ENCODE measurements at regions not wholly inside any gene's neighbourhood (a gene's known extent, or its start where the extent isn't known, plus 50 kb on each side); places are given as distances from the start of the nearest gene placed in this dataset.

- TF ChIP-seq POLR2AphosphoS5 (IDR thresholded peaks at IDR 0.05) (no peak), EZH2 (IDR thresholded peaks at IDR 0.05; ENCODE audit: borderline replicate concordance, insufficient read depth, low read length, poor library complexity, severe bottlenecking) (no peak), RAD21 (conservative IDR thresholded peaks at IDR 0.05) (no peak)
- Histone ChIP-seq H3K27ac (ENCODE audit: low read length) (no peak overlapping the region), H3K9me2 (ENCODE audit: insufficient read depth, low read length) (no peaks in the 10 kb centered on the region)
Measured at GRCh38 chr2:16359961-16360360, 305.7 kb downstream of the CYRIA start.

GRCh38 chr2:16357188-16357587, 308.4 kb downstream of the CYRIA start:
- no peak overlapping the region for H3K27ac ChIP-seq (ENCODE audit: low read length)
- no peaks in the 10 kb centered on the region for H3K79me2 ChIP-seq (replicated peaks; ENCODE audit: insufficient read depth, low read length)
- H3K36me3 ChIP-seq (ENCODE audit: insufficient read depth, low read length) = no peaks in the 10 kb centered on the region
- H3K27me3 ChIP-seq (ENCODE audit: insufficient read depth, low read depth, low read length) = no peaks in the 10 kb centered on the region
- no peak overlapping the region for H3K4me3 ChIP-seq (ENCODE audit: low read length)
- no peak overlapping the region for H3K4me2 ChIP-seq (ENCODE audit: low read length)
- no peak overlapping the region for H3K9ac ChIP-seq (ENCODE audit: low read length)
- no peaks in the 10 kb centered on the region for H3K9me3 ChIP-seq (ENCODE audit: low read length)
- H3K9me2 ChIP-seq (ENCODE audit: insufficient read depth, low read length) = no peaks in the 10 kb centered on the region
- H2AFZ ChIP-seq (ENCODE audit: low read depth, low read length) = no peak overlapping the region
- TF ChIP-seq EP300 (conservative IDR thresholded peaks at IDR 0.05; ENCODE audit: poor library complexity, severe bottlenecking) = no peak
- H3F3A ChIP-seq (ENCODE audit: insufficient read depth, low read length, poor library complexity, severe bottlenecking) = no peaks in the 10 kb centered on the region
- H4K20me1 ChIP-seq (ENCODE audit: insufficient read depth) = no peaks in the 10 kb centered on the region

More at GRCh38 chr2:16359961-16360360, 305.7 kb downstream of the CYRIA start:
- H3K4me3 ChIP-seq (ENCODE audit: low read length) = no peak overlapping the region
- H3K9ac ChIP-seq (ENCODE audit: low read length) = no peak overlapping the region
- H3K27me3 ChIP-seq (ENCODE audit: insufficient read depth, low read depth, low read length) = no peaks in the 10 kb centered on the region
- no peak overlapping the region for H3K4me2 ChIP-seq (ENCODE audit: low read length)
- no peaks in the 10 kb centered on the region for H4K20me1 ChIP-seq (ENCODE audit: insufficient read depth)
- no peaks in the 10 kb centered on the region for H3K9me3 ChIP-seq (ENCODE audit: low read length)
- H3K36me3 ChIP-seq (ENCODE audit: insufficient read depth, low read length) = no peaks in the 10 kb centered on the region
- H3K79me2 ChIP-seq (replicated peaks; ENCODE audit: insufficient read depth, low read length) = no peaks in the 10 kb centered on the region
- no peaks in the 10 kb centered on the region for H3F3A ChIP-seq (ENCODE audit: insufficient read depth, low read length, poor library complexity, severe bottlenecking)
- no peak overlapping the region for H2AFZ ChIP-seq (ENCODE audit: low read depth, low read length)

GRCh38 chr2:16351541-16351940, 314.1 kb downstream of the CYRIA start:
- H3K79me2 ChIP-seq (replicated peaks; ENCODE audit: insufficient read depth, low read length) = no peaks in the 10 kb centered on the region
- TF ChIP-seq EZH2 (IDR thresholded peaks at IDR 0.05; ENCODE audit: borderline replicate concordance, insufficient read depth, low read length, poor library complexity, severe bottlenecking) (no peak), CTCF (IDR thresholded peaks at IDR 0.05; ENCODE audit: poor library complexity, severe bottlenecking) (no peak), EP300 (conservative IDR thresholded peaks at IDR 0.05; ENCODE audit: poor library complexity, severe bottlenecking) (no peak), SMC3 (conservative IDR thresholded peaks at IDR 0.05; ENCODE audit: poor library complexity) (no peak)
- no peaks in the 10 kb centered on the region for H4K20me1 ChIP-seq (ENCODE audit: insufficient read depth)
- no peak overlapping the region for H3K4me3 ChIP-seq (ENCODE audit: low read length)
- peaks cover 3% of the 10 kb centered on the region for H3K9me3 ChIP-seq (ENCODE audit: low read length)
- no peaks in the 10 kb centered on the region for H3F3A ChIP-seq (ENCODE audit: insufficient read depth, low read length, poor library complexity, severe bottlenecking)
- no peaks in the 10 kb centered on the region for H3K9me2 ChIP-seq (ENCODE audit: insufficient read depth, low read length)
- no peak overlapping the region for H2AFZ ChIP-seq (ENCODE audit: low read depth, low read length)
- no peak overlapping the region for H3K27ac ChIP-seq (ENCODE audit: low read length)
- no peaks in the 10 kb centered on the region for H3K27me3 ChIP-seq (ENCODE audit: insufficient read depth, low read depth, low read length)
- no peak overlapping the region for H3K4me2 ChIP-seq (ENCODE audit: low read length)
- H3K9ac ChIP-seq (ENCODE audit: low read length) = no peak overlapping the region
- no peaks in the 10 kb centered on the region for H3K36me3 ChIP-seq (ENCODE audit: insufficient read depth, low read length)

GRCh38 chr2:16351137-16351536, 314.5 kb downstream of the CYRIA start:
- Histone ChIP-seq H3K9me2 (ENCODE audit: insufficient read depth, low read length) (no peaks in the 10 kb centered on the region), H3K9ac (ENCODE audit: low read length) (no peak overlapping the region), H4K20me1 (ENCODE audit: insufficient read depth) (no peaks in the 10 kb centered on the region), H3K27ac (ENCODE audit: low read length) (no peak overlapping the region), H3K79me2 (replicated peaks; ENCODE audit: insufficient read depth, low read length) (no peaks in the 10 kb centered on the region), H3K4me3 (ENCODE audit: low read length) (no peak overlapping the region), H3K36me3 (ENCODE audit: insufficient read depth, low read length) (no peaks in the 10 kb centered on the region), H3F3A (ENCODE audit: insufficient read depth, low read length, poor library complexity, severe bottlenecking) (no peaks in the 10 kb centered on the region), H3K4me2 (ENCODE audit: low read length) (no peak overlapping the region), H3K9me3 (ENCODE audit: low read length) (peaks cover 3% of the 10 kb centered on the region), H3K27me3 (ENCODE audit: insufficient read depth, low read depth, low read length) (no peaks in the 10 kb centered on the region), H2AFZ (ENCODE audit: low read depth, low read length) (no peak overlapping the region)
- TF ChIP-seq POLR2AphosphoS5 (IDR thresholded peaks at IDR 0.05) (no peak), SMC3 (conservative IDR thresholded peaks at IDR 0.05; ENCODE audit: poor library complexity) (no peak), EP300 (conservative IDR thresholded peaks at IDR 0.05; ENCODE audit: poor library complexity, severe bottlenecking) (no peak), CTCF (IDR thresholded peaks at IDR 0.05; ENCODE audit: poor library complexity, severe bottlenecking) (no peak), RAD21 (conservative IDR thresholded peaks at IDR 0.05) (no peak), EZH2 (IDR thresholded peaks at IDR 0.05; ENCODE audit: borderline replicate concordance, insufficient read depth, low read length, poor library complexity, severe bottlenecking) (no peak), REST (IDR thresholded peaks at IDR 0.05; ENCODE audit: borderline replicate concordance) (no peak), TAF1 (IDR thresholded peaks at IDR 0.05; ENCODE audit: low read depth) (no peak), MXI1 (conservative IDR thresholded peaks at IDR 0.05; ENCODE audit: poor library complexity, severe bottlenecking) (no peak)
